IMR-90 (cell line): ENCODE measurements at regions not wholly inside any gene's neighbourhood (a gene's known extent, or its start where the extent isn't known, plus 50 kb on each side); places are given as distances from the start of the nearest gene placed in this dataset.

Experiments
- CEBPB ChIP-seq: IDR thresholded peaks from 2 replicates; pipeline ENCODE4 v1.6.1; 2012; ENCODE audit warnings: low read depth, low read length, improper control_type of control experiment
- CHD1 ChIP-seq: IDR thresholded peaks from 2 replicates; pipeline ENCODE4 v1.6.1; 2012; ENCODE audit warnings: low read depth, low read length, improper control_type of control experiment
- MAFK ChIP-seq: IDR thresholded peaks from 2 replicates; pipeline ENCODE4 v1.6.1; 2012; ENCODE audit warnings: low read depth, low read length, improper control_type of control experiment
- MAZ ChIP-seq: IDR thresholded peaks from 2 replicates; pipeline ENCODE4 v1.6.1; 2012; ENCODE audit warnings: low read depth, mild to moderate bottlenecking, low read length, improper control_type of control experiment, moderate library complexity, borderline replicate concordance
- MXI1 ChIP-seq: IDR thresholded peaks from 2 replicates; pipeline ENCODE4 v1.6.1; 2012; ENCODE audit warnings: low read depth, mild to moderate bottlenecking, low read length, moderate library complexity, borderline replicate concordance
- POLR2A ChIP-seq: IDR thresholded peaks from 2 replicates; pipeline ENCODE4 v1.6.1; 2012; ENCODE audit warnings: mild to moderate bottlenecking, low read depth, low read length
- RAD21 ChIP-seq: IDR thresholded peaks from 2 replicates; pipeline ENCODE4 v1.6.1; 2012; ENCODE audit warnings: low read length, improper control_type of control experiment
- RCOR1 ChIP-seq: IDR thresholded peaks from 2 replicates; pipeline ENCODE4 v1.6.1; 2012; ENCODE audit warnings: mild to moderate bottlenecking, low read length, improper control_type of control experiment; ENCODE audit not compliant: insufficient replicate concordance
- TF ChIP-seq, protein P1 (sequence below): conservative IDR thresholded peaks from 2 replicates; pipeline ENCODE4 v1.5.1; 2012; ENCODE audit warnings: mild to moderate bottlenecking, low read depth, low read length, improper control_type of control experiment
- TF ChIP-seq, protein P2 (sequence below): fragments of 150-350 bp; IDR thresholded peaks from 2 replicates; pipeline ENCODE4 v1.6.1; 2017; ENCODE audit warnings: mild to moderate bottlenecking, antibody characterized with exemption, low read length, low read depth

DNA sequence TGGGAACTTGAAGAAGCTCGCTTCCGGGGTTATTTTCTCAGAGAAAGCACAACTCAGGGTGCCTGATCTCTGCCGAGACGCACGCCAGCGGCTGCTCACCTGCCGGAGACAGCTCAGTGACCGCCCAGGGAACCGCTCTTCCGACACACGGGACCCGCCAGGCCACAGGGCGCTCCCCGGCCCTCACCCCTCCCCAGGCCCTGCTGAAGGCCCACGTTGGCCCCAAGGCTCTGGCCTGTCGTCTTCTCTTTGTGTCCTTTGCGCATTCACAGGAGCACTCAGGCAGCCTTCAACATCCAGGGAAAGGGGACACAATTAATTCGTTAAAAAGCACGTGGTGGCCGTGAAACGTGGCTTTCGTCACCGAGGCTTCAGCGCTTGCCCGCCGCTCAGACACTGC is 276.3 kb upstream of the SALL3 start:
- TF ChIP-seq, protein P1, sequence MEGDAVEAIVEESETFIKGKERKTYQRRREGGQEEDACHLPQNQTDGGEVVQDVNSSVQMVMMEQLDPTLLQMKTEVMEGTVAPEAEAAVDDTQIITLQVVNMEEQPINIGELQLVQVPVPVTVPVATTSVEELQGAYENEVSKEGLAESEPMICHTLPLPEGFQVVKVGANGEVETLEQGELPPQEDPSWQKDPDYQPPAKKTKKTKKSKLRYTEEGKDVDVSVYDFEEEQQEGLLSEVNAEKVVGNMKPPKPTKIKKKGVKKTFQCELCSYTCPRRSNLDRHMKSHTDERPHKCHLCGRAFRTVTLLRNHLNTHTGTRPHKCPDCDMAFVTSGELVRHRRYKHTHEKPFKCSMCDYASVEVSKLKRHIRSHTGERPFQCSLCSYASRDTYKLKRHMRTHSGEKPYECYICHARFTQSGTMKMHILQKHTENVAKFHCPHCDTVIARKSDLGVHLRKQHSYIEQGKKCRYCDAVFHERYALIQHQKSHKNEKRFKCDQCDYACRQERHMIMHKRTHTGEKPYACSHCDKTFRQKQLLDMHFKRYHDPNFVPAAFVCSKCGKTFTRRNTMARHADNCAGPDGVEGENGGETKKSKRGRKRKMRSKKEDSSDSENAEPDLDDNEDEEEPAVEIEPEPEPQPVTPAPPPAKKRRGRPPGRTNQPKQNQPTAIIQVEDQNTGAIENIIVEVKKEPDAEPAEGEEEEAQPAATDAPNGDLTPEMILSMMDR = no peak
- TF ChIP-seq MAFK (no peak), POLR2A (no peak), CHD1 (no peak), MAZ (no peak), RAD21 (no peak), CEBPB (no peak), MXI1 (no peak), RCOR1 (no peak)
- TF ChIP-seq, protein P2, sequence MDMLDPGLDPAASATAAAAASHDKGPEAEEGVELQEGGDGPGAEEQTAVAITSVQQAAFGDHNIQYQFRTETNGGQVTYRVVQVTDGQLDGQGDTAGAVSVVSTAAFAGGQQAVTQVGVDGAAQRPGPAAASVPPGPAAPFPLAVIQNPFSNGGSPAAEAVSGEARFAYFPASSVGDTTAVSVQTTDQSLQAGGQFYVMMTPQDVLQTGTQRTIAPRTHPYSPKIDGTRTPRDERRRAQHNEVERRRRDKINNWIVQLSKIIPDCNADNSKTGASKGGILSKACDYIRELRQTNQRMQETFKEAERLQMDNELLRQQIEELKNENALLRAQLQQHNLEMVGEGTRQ = no peak
